H1 (cell line): ENCODE measurements at regions not wholly inside any gene's neighbourhood (a gene's known extent, or its start where the extent isn't known, plus 50 kb on each side); places are given as distances from the start of the nearest gene placed in this dataset.

Source experiments
- CTCF ChIA-PET: fragments of 300-600 bp; sonication (Branson Sonifier 250); formaldehyde crosslinking; loops from one replicate; lab custom pipeline; 2021; ENCODE audit not compliant: partially characterized antibody; lab: Charles Lee
- POLR2A ChIA-PET: fragments of 300-600 bp; sonication (Branson Sonifier 250); formaldehyde crosslinking; loops from one replicate; lab custom pipeline; 2021; ENCODE audit warnings: inconsistent platforms; ENCODE audit not compliant: partially characterized antibody; lab: Charles Lee
- DNase-seq, 2 experiments: peaks; one replicate each; pipeline versions ENCODE4 v3.0.0 to v3.0.0-alpha.2; 2010 to 2022; ENCODE audit warnings: low spot score in 2 of 2, low read depth in 1 of 2, mixed read lengths in 1 of 2
- FAIRE-seq: peaks from 2 replicates; lab custom pipeline; 2011; peaks lifted over from hg19 to GRCh38; lab: Jason Lieb, UNC
- H2AFZ ChIP-seq: 2 replicates; pipeline ENCODE4 v1.8.1; 2012; ENCODE audit warnings: low read length, inconsistent platforms
- H2AK5ac ChIP-seq: 2 replicates; pipeline ENCODE4 v1.6.1; 2013; ENCODE audit warnings: low read depth, low read length
- H2BK120ac ChIP-seq: replicated peaks from 2 replicates; pipeline ENCODE3; 2013; ENCODE audit warnings: low read depth, low read length, inconsistent platforms
- H2BK12ac ChIP-seq: 2 replicates; pipeline ENCODE4 v1.6.1; 2013; ENCODE audit warnings: low read depth, low read length
- H2BK15ac ChIP-seq: 2 replicates; pipeline ENCODE4 v1.6.1; 2013; ENCODE audit warnings: low read length
- H2BK20ac ChIP-seq: 2 replicates; pipeline ENCODE4 v1.6.1; 2013; ENCODE audit warnings: low read length
- H2BK5ac ChIP-seq: 2 replicates; pipeline ENCODE4 v1.6.1; 2013; ENCODE audit warnings: low read depth, low read length
- H3K14ac ChIP-seq: 2 replicates; pipeline ENCODE4 v1.6.1; 2013; ENCODE audit warnings: inconsistent platforms; ENCODE audit not compliant: insufficient read length
- H3K18ac ChIP-seq: 2 replicates; pipeline ENCODE4 v1.6.1; 2013; ENCODE audit warnings: low read length; ENCODE audit errors: extremely low read depth
- H3K23ac ChIP-seq: 2 replicates; pipeline ENCODE4 v1.6.1; 2013; ENCODE audit warnings: inconsistent platforms; ENCODE audit not compliant: insufficient read length
- H3K23me2 ChIP-seq: 2 replicates; pipeline ENCODE4 v1.6.1; 2013; ENCODE audit warnings: low read depth, low read length
- H3K27ac ChIP-seq: 2 replicates; pipeline ENCODE4 v1.6.1; 2011; ENCODE audit warnings: low read depth, low read length, inconsistent platforms
- H3K27me3 ChIP-seq, 4 experiments: replicated peaks in 1 of 4; 1 replicate in 1 of 4; 2 replicates in 3 of 4; pipeline versions ENCODE4 v1.6.1 to v1.8.1; 2011 to 2013; ENCODE audit warnings: low read length in 3 of 4, mild to moderate bottlenecking in 3 of 4, inconsistent platforms in 2 of 4, mixed read lengths in 2 of 4, moderate library complexity in 1 of 4; ENCODE audit not compliant: control insufficient read depth in 3 of 4, insufficient read depth in 3 of 4; ENCODE audit errors: extremely low read depth in 1 of 4
- H3K36me3 ChIP-seq, 4 experiments: 2 replicates each; pipeline versions ENCODE4 v1.6.1 to v1.8.1; 2011 to 2013; ENCODE audit warnings: mild to moderate bottlenecking in 4 of 4, low read length in 3 of 4, moderate library complexity in 2 of 4, control low read depth in 1 of 4, inconsistent platforms in 1 of 4; ENCODE audit not compliant: insufficient read depth in 4 of 4, control insufficient read depth in 2 of 4
- H3K4ac ChIP-seq: replicated peaks from 2 replicates; pipeline ENCODE3; 2013; ENCODE audit warnings: low read length, low read depth, mixed read lengths, inconsistent platforms; ENCODE audit not compliant: insufficient read length
- H3K4me1 ChIP-seq, 4 experiments: replicated peaks in 1 of 4; 1 replicate in 1 of 4; 2 replicates in 3 of 4; pipeline versions ENCODE4 v1.6.1 to v1.8.1; 2011 to 2013; ENCODE audit warnings: low read length in 3 of 4, inconsistent platforms in 2 of 4, mixed read lengths in 1 of 4; ENCODE audit not compliant: insufficient read depth in 4 of 4, control insufficient read depth in 3 of 4
- H3K4me2 ChIP-seq, 2 experiments: 2 replicates each; pipeline versions ENCODE4 v1.6.1 to v1.8.1; 2011 to 2013; ENCODE audit warnings: low read depth in 2 of 2, low read length in 2 of 2, control low read depth in 1 of 2, inconsistent platforms in 1 of 2, mild to moderate bottlenecking in 1 of 2; ENCODE audit not compliant: insufficient read depth in 1 of 2
- H3K4me3 ChIP-seq, 4 experiments: fragments of 200-600, 300-600 bp in 1 of 4; sonication (generic), shearing (Covaris generic), sonication (Bioruptor Twin) in 1 of 4; 2 replicates each; pipeline versions ENCODE4 v1.5.1 to v1.8.1; 2011 to 2016; ENCODE audit warnings: low read length in 4 of 4, low read depth in 3 of 4, control low read depth in 2 of 4, inconsistent platforms in 2 of 4, mild to moderate bottlenecking in 2 of 4, mixed read lengths in 1 of 4, moderate library complexity in 1 of 4; ENCODE audit not compliant: insufficient read depth in 2 of 4; ENCODE audit errors: extremely low read depth in 1 of 4
- H3K56ac ChIP-seq: replicated peaks from 2 replicates; pipeline ENCODE3; 2013; ENCODE audit warnings: low read depth, mild to moderate bottlenecking, mixed read lengths, low read length, inconsistent platforms; ENCODE audit not compliant: insufficient read length
- H3K79me1 ChIP-seq: 2 replicates; pipeline ENCODE4 v1.6.1; 2013; ENCODE audit warnings: low read depth, low read length, control low read depth
- H3K79me2 ChIP-seq, 2 experiments: 2 replicates each; pipeline versions ENCODE4 v1.6.1 to v1.8.1; 2012 to 2013; ENCODE audit warnings: low read length in 2 of 2, mild to moderate bottlenecking in 2 of 2, inconsistent platforms in 1 of 2; ENCODE audit not compliant: insufficient read depth in 2 of 2, control insufficient read depth in 1 of 2
- H3K9ac ChIP-seq, 4 experiments: replicated peaks in 1 of 4; 1 replicate in 1 of 4; 2 replicates in 3 of 4; pipeline versions ENCODE4 v1.6.1 to v1.8.1; 2011 to 2013; ENCODE audit warnings: low read depth in 3 of 4, low read length in 3 of 4, control low read depth in 2 of 4, mild to moderate bottlenecking in 2 of 4, moderate library complexity in 2 of 4, inconsistent platforms in 1 of 4; ENCODE audit errors: extremely low read depth in 1 of 4
- H3K9me3 ChIP-seq, 2 experiments: 2 replicates each; pipeline versions ENCODE4 v1.6.1 to v1.8.1; 2012 to 2013; ENCODE audit warnings: mild to moderate bottlenecking in 2 of 2, moderate library complexity in 2 of 2, control low read depth in 1 of 2, inconsistent platforms in 1 of 2, low read depth in 1 of 2, low read length in 1 of 2, mixed read lengths in 1 of 2; ENCODE audit not compliant: insufficient read depth in 2 of 2
- H4K20me1 ChIP-seq, 2 experiments: replicated peaks in 1 of 2; 2 replicates each; pipeline versions ENCODE3 to v1.8.1; 2011 to 2013; ENCODE audit warnings: inconsistent platforms in 2 of 2, low read length in 2 of 2, mild to moderate bottlenecking in 1 of 2; ENCODE audit not compliant: insufficient read depth in 2 of 2, control insufficient read depth in 1 of 2
- H4K5ac ChIP-seq: 2 replicates; pipeline ENCODE4 v1.6.1; 2013; ENCODE audit warnings: low read length, low read depth, mixed read lengths, inconsistent platforms; ENCODE audit not compliant: insufficient read length
- H4K8ac ChIP-seq: 2 replicates; pipeline ENCODE4 v1.8.0; 2013; ENCODE audit warnings: mild to moderate bottlenecking, moderate library complexity, low read length, inconsistent platforms; ENCODE audit not compliant: insufficient read depth; ENCODE audit errors: extremely low read depth
- H4K91ac ChIP-seq: replicated peaks from 2 replicates; pipeline ENCODE3; 2013; ENCODE audit warnings: low read length, mixed read lengths, inconsistent platforms; ENCODE audit not compliant: insufficient read length
- ATF2 ChIP-seq: IDR thresholded peaks from 2 replicates; pipeline ENCODE4 v1.6.1; 2012; ENCODE audit warnings: low read length, inconsistent platforms
- CBX5 ChIP-seq: fragments of 300-800, 300-1000 bp; sonication (generic); IDR thresholded peaks from 2 replicates; pipeline ENCODE4 v1.7.1; 2016; ENCODE audit warnings: antibody characterized with exemption, low read length, low read depth
- CEBPB ChIP-seq: IDR thresholded peaks from 2 replicates; pipeline ENCODE4 v1.6.1; 2012; ENCODE audit warnings: low read depth, low read length
- CHD2 ChIP-seq: IDR thresholded peaks from 2 replicates; pipeline ENCODE4 v1.6.1; 2012; ENCODE audit warnings: low read length, improper control_type of control experiment
- EGR1 ChIP-seq: IDR thresholded peaks from 2 replicates; pipeline ENCODE4 v1.6.1; 2011; ENCODE audit warnings: low read depth, low read length, borderline replicate concordance
- FOSL1 ChIP-seq: IDR thresholded peaks from 2 replicates; pipeline ENCODE4 v1.6.1; 2011; ENCODE audit warnings: mild to moderate bottlenecking, low read depth, low read length, moderate library complexity; ENCODE audit not compliant: insufficient read depth
- KDM5A ChIP-seq: fragments of 200-600 bp; IDR thresholded peaks from 2 replicates; pipeline ENCODE4 v1.7.1; 2012; ENCODE audit warnings: mild to moderate bottlenecking, low read length, inconsistent platforms, mixed read lengths
- RAD21 ChIP-seq, 2 experiments: IDR thresholded peaks in 1 of 2; conservative IDR thresholded peaks in 1 of 2; 2 replicates each; pipeline ENCODE4 v1.6.1; 2011; ENCODE audit warnings: low read depth in 2 of 2, low read length in 2 of 2, improper control_type of control experiment in 1 of 2, inconsistent platforms in 1 of 2, mild to moderate bottlenecking in 1 of 2, moderate library complexity in 1 of 2
- RBBP5 ChIP-seq: IDR thresholded peaks from 2 replicates; pipeline ENCODE4 v1.7.1; 2012; ENCODE audit warnings: low read depth, mild to moderate bottlenecking, inconsistent platforms, low read length, moderate library complexity, borderline replicate concordance
- RFX5 ChIP-seq: IDR thresholded peaks from 2 replicates; pipeline ENCODE4 v1.6.1; 2011; ENCODE audit warnings: low read depth, low read length, improper control_type of control experiment, borderline replicate concordance
- RXRA ChIP-seq: IDR thresholded peaks from 2 replicates; pipeline ENCODE4 v1.6.1; 2011; ENCODE audit warnings: low read depth, mild to moderate bottlenecking, low read length, moderate library complexity; ENCODE audit not compliant: insufficient read depth
- SP1 ChIP-seq: IDR thresholded peaks from 2 replicates; pipeline ENCODE4 v1.6.1; 2011; ENCODE audit warnings: low read depth, low read length
- WGBS, 2 experiments: shearing (Covaris generic) in 1 of 2; methylation state at CpG; one replicate each; pipeline versions ENCODE4 v1.1.6 to v1.1.7; 2013 to 2015; ENCODE audit warnings: low lambda C conversion rate in 2 of 2, mixed read lengths in 2 of 2, inconsistent platforms in 1 of 2, low coverage in 1 of 2, missing lambda C conversion rate in 1 of 2; ENCODE audit not compliant: insufficient replicate concordance in 2 of 2, insufficient coverage in 1 of 2, insufficient read length in 1 of 2; ENCODE audit errors: extremely low coverage in 1 of 2, missing lambda C conversion rate in 1 of 2; 5-methylcytosine and 5-hydroxymethylcytosine counted together
- TF ChIP-seq, protein P1 (sequence below): IDR thresholded peaks from 2 replicates; pipeline ENCODE4 v1.6.1; 2012; ENCODE audit warnings: inconsistent platforms

DNA sequence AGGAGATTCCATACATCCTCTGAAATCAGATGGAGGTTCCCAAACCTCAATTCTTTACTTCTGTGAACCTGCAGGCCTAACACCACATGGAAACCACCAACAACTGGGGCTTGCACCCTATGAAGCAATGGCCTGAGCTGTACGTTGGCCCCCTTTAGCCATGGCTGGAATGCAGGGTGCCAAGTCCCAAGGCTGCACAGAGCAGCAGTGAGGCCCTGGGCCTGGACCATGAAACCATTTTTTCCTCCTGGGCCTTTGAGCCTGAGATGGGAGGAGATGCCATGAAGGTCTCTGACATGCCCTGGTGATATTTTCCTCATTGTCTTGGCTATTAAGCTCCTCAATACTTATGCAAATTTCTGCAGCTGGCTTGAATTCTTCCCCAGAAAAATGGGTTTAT lies 983.8 kb downstream of the CDH9 start:
- H4K91ac ChIP-seq: no peak overlapping the region
- 100% methylated on average over 1 of the region's 1 CpG; no CpG with 5 or more reads in 1 of the 2 experiments for WGBS, 2 experiments
- ChIA-PET CTCF (no interaction called here), POLR2A (no interaction called here)
- H3K27me3 ChIP-seq: no peaks in the 10 kb centered on the region
- H2BK5ac ChIP-seq: no peak overlapping the region
- no peak overlapping the region for H3K9ac ChIP-seq
- no peaks in the 10 kb centered on the region for H3K79me1 ChIP-seq
- no peak overlapping the region for H2BK12ac ChIP-seq
- H2BK120ac ChIP-seq: no peak overlapping the region
- H3K4me1 ChIP-seq: no peaks in the 10 kb centered on the region
- no peak overlapping the region for H2BK15ac ChIP-seq
- H3K4me2 ChIP-seq: no peak overlapping the region
- H3K14ac ChIP-seq: no peak overlapping the region
- FAIRE-seq (no peak), DNase-seq (no peak)
- peaks cover 0 to 2% of the 10 kb centered on the region in 2 experiments; a peak in 2 of 4 replicates for H3K9me3 ChIP-seq
- no peak overlapping the region for H3K27ac ChIP-seq
- H3K36me3 ChIP-seq: no peaks in the 10 kb centered on the region; a peak in 1 of 8 replicates
- no peaks in the 10 kb centered on the region for H3K79me2 ChIP-seq
- no peaks in the 10 kb centered on the region for H4K20me1 ChIP-seq
- H4K5ac ChIP-seq: no peak overlapping the region
- no peak overlapping the region for H2BK20ac ChIP-seq
- H3K18ac ChIP-seq: no peak overlapping the region
- no peak overlapping the region for H4K8ac ChIP-seq
- no peak overlapping the region for H3K4me3 ChIP-seq
- no peak overlapping the region for H2AFZ ChIP-seq
- H3K23ac ChIP-seq: no peak overlapping the region
- H3K4ac ChIP-seq: no peak overlapping the region
- H3K23me2 ChIP-seq: no peaks in the 10 kb centered on the region
- H3K56ac ChIP-seq: no peak overlapping the region
- H2AK5ac ChIP-seq: no peak overlapping the region
- no peak for TF ChIP-seq RXRA
- TF ChIP-seq RFX5: no peak
- TF ChIP-seq KDM5A: no peak
- TF ChIP-seq ATF2: no peak
- TF ChIP-seq CBX5: no peak
- TF ChIP-seq SP1: no peak
- no peak for TF ChIP-seq RAD21 (IDR thresholded peaks at IDR 0.05 in 1 of 2, conservative IDR thresholded peaks at IDR 0.05 in 1 of 2; ENCODE audit: low read depth in 2 of 2, low read length in 2 of 2)
- no peak for TF ChIP-seq EGR1
- TF ChIP-seq, protein P1, sequence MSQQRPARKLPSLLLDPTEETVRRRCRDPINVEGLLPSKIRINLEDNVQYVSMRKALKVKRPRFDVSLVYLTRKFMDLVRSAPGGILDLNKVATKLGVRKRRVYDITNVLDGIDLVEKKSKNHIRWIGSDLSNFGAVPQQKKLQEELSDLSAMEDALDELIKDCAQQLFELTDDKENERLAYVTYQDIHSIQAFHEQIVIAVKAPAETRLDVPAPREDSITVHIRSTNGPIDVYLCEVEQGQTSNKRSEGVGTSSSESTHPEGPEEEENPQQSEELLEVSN: no peak
- no peak for TF ChIP-seq FOSL1
- TF ChIP-seq CEBPB: no peak
- TF ChIP-seq CHD2: no peak
- TF ChIP-seq RBBP5: no peak
